AG04449 (cell line): ENCODE measurements at regions not wholly inside any gene's neighbourhood (a gene's known extent, or its start where the extent isn't known, plus 50 kb on each side); places are given as distances from the start of the nearest gene placed in this dataset.

Source experiments
- CTCF ChIA-PET: fragments of 350-600 bp; formaldehyde crosslinking; extraction: SDS; loops from one replicate; lab custom pipeline; 2021; ENCODE audit warnings: antibody characterized with exemption; lab: Yijun Ruan, JAX
- POLR2A ChIA-PET: fragments of 400-600, 350-600 bp; formaldehyde crosslinking; extraction: SDS; loops from one replicate; lab custom pipeline; 2020; ENCODE audit warnings: antibody characterized with exemption, inconsistent platforms; lab: Yijun Ruan, JAX
- DNase-seq: peaks from one replicate; pipeline ENCODE4 v3.0.0-alpha.2; 2010; ENCODE audit warnings: low read depth, low spot score
- H3K4me3 ChIP-seq: 2 replicates; pipeline ENCODE4 v1.5.1; 2011; ENCODE audit warnings: low read depth, mild to moderate bottlenecking, control low read depth, low read length
- TF ChIP-seq, protein P1 (sequence below): IDR thresholded peaks from one replicate; pipeline ENCODE4 v1.5.1; 2011; ENCODE audit warnings: mild to moderate bottlenecking, moderate library complexity, low read length, control low read depth, inconsistent platforms; ENCODE audit not compliant: insufficient read depth; ENCODE audit errors: missing control alignments

DNA sequence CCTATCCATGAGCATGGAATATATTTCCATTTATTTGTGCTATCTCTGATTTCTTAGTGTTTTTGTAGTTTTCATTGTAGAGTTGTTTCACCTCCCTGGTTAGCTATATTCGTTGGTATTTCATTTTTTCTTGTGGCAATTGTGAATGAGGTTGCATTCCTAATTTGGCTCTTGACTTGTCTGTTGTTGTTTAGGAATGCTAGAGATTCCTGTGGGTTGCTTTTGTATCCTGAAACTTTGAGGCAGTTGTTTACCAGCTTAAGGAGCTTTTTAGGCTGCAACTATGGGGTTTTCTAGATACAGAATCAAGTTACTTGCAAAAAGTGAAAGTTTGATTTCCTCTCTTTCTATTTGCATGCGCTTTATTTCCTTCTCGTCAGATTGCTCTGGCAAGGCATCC is 304.7 kb upstream of the GRM3 start:
- no peak for DNase-seq
- TF ChIP-seq, protein P1, sequence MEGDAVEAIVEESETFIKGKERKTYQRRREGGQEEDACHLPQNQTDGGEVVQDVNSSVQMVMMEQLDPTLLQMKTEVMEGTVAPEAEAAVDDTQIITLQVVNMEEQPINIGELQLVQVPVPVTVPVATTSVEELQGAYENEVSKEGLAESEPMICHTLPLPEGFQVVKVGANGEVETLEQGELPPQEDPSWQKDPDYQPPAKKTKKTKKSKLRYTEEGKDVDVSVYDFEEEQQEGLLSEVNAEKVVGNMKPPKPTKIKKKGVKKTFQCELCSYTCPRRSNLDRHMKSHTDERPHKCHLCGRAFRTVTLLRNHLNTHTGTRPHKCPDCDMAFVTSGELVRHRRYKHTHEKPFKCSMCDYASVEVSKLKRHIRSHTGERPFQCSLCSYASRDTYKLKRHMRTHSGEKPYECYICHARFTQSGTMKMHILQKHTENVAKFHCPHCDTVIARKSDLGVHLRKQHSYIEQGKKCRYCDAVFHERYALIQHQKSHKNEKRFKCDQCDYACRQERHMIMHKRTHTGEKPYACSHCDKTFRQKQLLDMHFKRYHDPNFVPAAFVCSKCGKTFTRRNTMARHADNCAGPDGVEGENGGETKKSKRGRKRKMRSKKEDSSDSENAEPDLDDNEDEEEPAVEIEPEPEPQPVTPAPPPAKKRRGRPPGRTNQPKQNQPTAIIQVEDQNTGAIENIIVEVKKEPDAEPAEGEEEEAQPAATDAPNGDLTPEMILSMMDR = no peak
- POLR2A ChIA-PET = no interaction called here
- CTCF ChIA-PET = no interaction called here
- H3K4me3 ChIP-seq = no peak overlapping the region

GRCh38 chr7:86328801-86329433 is 314.8 kb upstream of the GRM3 start:
- TF ChIP-seq, protein P1 = no peak
- no peak overlapping the region for H3K4me3 ChIP-seq
- ChIA-PET POLR2A (no interaction called here), CTCF (no interaction called here)
- DNase-seq = no peak

DNA sequence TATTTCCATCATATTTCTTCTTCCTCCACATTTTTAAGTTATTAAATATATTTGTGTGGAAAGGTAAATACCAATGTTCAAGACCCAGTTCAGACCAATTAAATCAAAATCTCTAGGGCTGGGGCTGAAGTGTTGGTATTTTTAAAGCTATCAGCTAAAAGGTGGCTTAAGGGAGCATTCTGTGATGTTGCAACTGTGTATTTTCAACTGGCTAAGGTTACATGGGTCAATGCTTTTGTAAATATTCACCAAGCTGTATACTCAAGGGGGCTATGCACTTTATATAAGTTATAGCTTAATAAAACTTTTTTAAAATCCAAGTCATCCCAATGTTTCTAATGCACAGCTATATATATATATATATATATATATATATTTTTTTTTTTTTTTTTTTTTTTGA is 316.9 kb upstream of the GRM3 start:
- H3K4me3 ChIP-seq = no peak overlapping the region
- no peak for DNase-seq
- ChIA-PET POLR2A (no interaction called here), CTCF (no interaction called here)
- TF ChIP-seq, protein P1 = no peak

DNA sequence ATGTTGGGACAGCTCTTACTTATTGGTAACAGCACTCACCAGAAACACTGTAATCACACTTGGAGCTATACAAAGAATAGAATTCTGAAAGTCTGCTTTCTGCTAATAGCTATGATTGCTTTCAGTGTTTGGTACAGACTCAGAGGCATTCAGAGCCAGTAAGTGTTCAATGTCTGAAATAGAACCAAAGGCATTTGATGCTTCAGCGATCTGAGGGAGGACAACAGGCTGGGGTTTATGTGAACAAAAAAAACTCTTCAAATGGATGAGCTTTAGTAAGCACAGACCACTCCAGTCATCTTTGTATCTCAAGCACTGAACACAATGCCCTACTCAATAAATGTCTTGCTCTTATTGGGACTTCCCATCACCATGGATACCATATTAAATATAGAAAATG is 322.8 kb upstream of the GRM3 start:
- no peak overlapping the region for H3K4me3 ChIP-seq
- TF ChIP-seq, protein P1 = no peak
- CTCF ChIA-PET = no interaction called here
- no peak for DNase-seq
- POLR2A ChIA-PET = no interaction called here

DNA sequence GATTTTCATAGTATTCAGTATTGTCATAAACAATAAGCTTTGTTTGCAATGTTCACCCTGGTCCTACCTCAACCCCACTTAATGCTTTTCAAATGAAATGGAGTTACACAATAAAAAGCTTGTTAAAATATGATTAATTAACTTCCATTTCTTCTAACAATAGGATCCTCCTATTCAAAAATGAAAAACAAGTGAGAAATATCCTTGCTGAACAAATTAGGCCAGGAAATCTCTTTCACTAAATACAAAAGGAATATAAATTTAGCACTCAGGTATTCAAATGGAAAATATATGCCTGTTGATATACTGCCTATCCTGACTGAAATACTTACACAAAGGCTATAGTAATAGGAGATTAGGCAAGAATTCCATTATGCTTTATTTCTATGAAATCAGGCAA is 323.4 kb upstream of the GRM3 start:
- no peak for DNase-seq
- no peak overlapping the region for H3K4me3 ChIP-seq
- POLR2A ChIA-PET = no interaction called here
- CTCF ChIA-PET = no interaction called here
- TF ChIP-seq, protein P1 = no peak

DNA sequence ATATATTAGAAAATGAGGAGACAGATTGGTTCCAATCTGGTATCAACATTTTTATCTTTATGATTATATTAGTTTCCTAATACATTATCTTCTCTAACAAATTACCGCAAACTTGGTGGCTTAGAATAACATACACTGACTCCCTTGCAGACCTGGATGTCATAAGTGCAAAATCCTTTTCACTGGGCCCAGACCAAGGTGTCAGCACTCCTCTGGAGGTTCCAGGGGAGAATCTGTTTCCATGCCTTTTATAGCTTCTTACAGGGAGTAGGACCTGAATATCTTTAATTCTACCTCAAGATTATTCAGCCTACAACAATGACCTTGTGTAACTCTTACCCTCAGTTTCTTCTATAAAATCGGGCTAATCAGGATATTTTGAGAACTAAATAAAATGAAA is 329.9 kb upstream of the GRM3 start:
- no peak overlapping the region for H3K4me3 ChIP-seq
- POLR2A ChIA-PET = no interaction called here
- TF ChIP-seq, protein P1 = no peak
- DNase-seq = no peak
- CTCF ChIA-PET = no interaction called here
